Type B pancreatic cell (in vitro differentiated cells): ENCODE measurements at regions not wholly inside any gene's neighbourhood (a gene's known extent, or its start where the extent isn't known, plus 50 kb on each side); places are given as distances from the start of the nearest gene placed in this dataset.

Experiments
- DNase-seq: peaks from one replicate; pipeline ENCODE4 v3.0.0; 2021; ENCODE audit warnings: mixed read lengths; ENCODE audit not compliant: unreplicated experiment; ENCODE audit errors: extremely low spot score
- H3K27ac Mint-ChIP-seq: 2 replicates; pipeline ENCODE4 v1.8.0; 2021; ENCODE audit warnings: mild to moderate bottlenecking, mixed read lengths
- H3K27me3 Mint-ChIP-seq: 2 replicates; pipeline ENCODE4 v1.8.0; 2021; ENCODE audit warnings: mixed read lengths
- H3K36me3 Mint-ChIP-seq: 2 replicates; pipeline ENCODE4 v1.8.0; 2021; ENCODE audit warnings: mixed read lengths
- H3K4me1 Mint-ChIP-seq: one replicate; pipeline ENCODE4 v1.8.0; 2021; ENCODE audit warnings: mixed read lengths; ENCODE audit not compliant: unreplicated experiment
- H3K4me3 Mint-ChIP-seq: 2 replicates; pipeline ENCODE4 v1.8.0; 2021; ENCODE audit warnings: mild to moderate bottlenecking, mixed read lengths
- H3K9me3 Mint-ChIP-seq: 2 replicates; pipeline ENCODE4 v1.8.0; 2021; ENCODE audit warnings: mixed read lengths
- CTCF ChIP-seq: fragments of 200-600 bp; sonication (generic); conservative IDR thresholded peaks from 2 replicates; pipeline ENCODE4 v1.5.0; 2021; ENCODE audit warnings: antibody characterized with exemption, mild to moderate bottlenecking

- Mint-ChIP-seq H3K36me3 (no peaks in the 10 kb centered on the region), H3K27me3 (peaks cover 5% of the 10 kb centered on the region), H3K4me3 (no peak overlapping the region), H3K27ac (no peak overlapping the region), H3K4me1 (peaks cover 14% of the 10 kb centered on the region), H3K9me3 (no peaks in the 10 kb centered on the region)
- TF ChIP-seq CTCF = no peak
- DNase-seq = no peak
Measured at GRCh38 chr3:72465853-72466252, 382.4 kb downstream of the SHQ1 start.

GRCh38 chr3:72463083-72463482 lies 385.2 kb downstream of the SHQ1 start:
- peaks cover 5% of the 10 kb centered on the region for H3K9me3 Mint-ChIP-seq
- H3K36me3 Mint-ChIP-seq = no peaks in the 10 kb centered on the region
- TF ChIP-seq CTCF = no peak
- no peak overlapping the region for H3K4me3 Mint-ChIP-seq
- no peak for DNase-seq
- peaks cover 30% of the 10 kb centered on the region for H3K4me1 Mint-ChIP-seq
- no peak overlapping the region for H3K27ac Mint-ChIP-seq
- H3K27me3 Mint-ChIP-seq = peaks cover 5% of the 10 kb centered on the region

- no peak for TF ChIP-seq CTCF
- Mint-ChIP-seq H3K36me3 (no peaks in the 10 kb centered on the region), H3K4me1 (peaks cover 30% of the 10 kb centered on the region), H3K9me3 (peaks cover 5% of the 10 kb centered on the region), H3K27me3 (peaks cover 5% of the 10 kb centered on the region), H3K27ac (no peak overlapping the region), H3K4me3 (no peak overlapping the region)
- no peak for DNase-seq
Measured at GRCh38 chr3:72462595-72463011, 385.6 kb downstream of the SHQ1 start.

- Mint-ChIP-seq H3K4me3 (no peak overlapping the region), H3K27ac (no peak overlapping the region), H3K36me3 (no peaks in the 10 kb centered on the region), H3K4me1 (peaks cover 30% of the 10 kb centered on the region), H3K27me3 (peaks cover 3% of the 10 kb centered on the region), H3K9me3 (peaks cover 5% of the 10 kb centered on the region)
- no peak for DNase-seq
- TF ChIP-seq CTCF = no peak
Measured at GRCh38 chr3:72461787-72462186, 386.5 kb downstream of the SHQ1 start.

GRCh38 chr3:72460205-72461174 lies 387.8 kb downstream of the SHQ1 start:
- H3K4me3 Mint-ChIP-seq = no peak overlapping the region
- no peak for DNase-seq
- no peak for TF ChIP-seq CTCF
- H3K4me1 Mint-ChIP-seq = peaks cover 30% of the 10 kb centered on the region
- no peak overlapping the region for H3K27ac Mint-ChIP-seq
- H3K27me3 Mint-ChIP-seq = no peaks in the 10 kb centered on the region
- peaks cover 5% of the 10 kb centered on the region for H3K9me3 Mint-ChIP-seq
- H3K36me3 Mint-ChIP-seq = no peaks in the 10 kb centered on the region
